PC-3 (cell line): ENCODE measurements at regions not wholly inside any gene's neighbourhood (a gene's known extent, or its start where the extent isn't known, plus 50 kb on each side); places are given as distances from the start of the nearest gene placed in this dataset.

ENCODE experiments used
- EZH2 ChIP-seq: fragments of 300-600 bp; sonication (generic); IDR thresholded peaks from one replicate; pipeline ENCODE4 v1.6.1; 2017; ENCODE audit warnings: antibody characterized with exemption, mild to moderate bottlenecking, low read length; ENCODE audit not compliant: unreplicated experiment
- TF ChIP-seq, protein P1 (sequence below): fragments of 300-600 bp; sonication (generic); conservative IDR thresholded peaks from 2 replicates; pipeline ENCODE4 v1.5.1; 2017; ENCODE audit warnings: antibody characterized with exemption, low read depth, mild to moderate bottlenecking, low read length

DNA sequence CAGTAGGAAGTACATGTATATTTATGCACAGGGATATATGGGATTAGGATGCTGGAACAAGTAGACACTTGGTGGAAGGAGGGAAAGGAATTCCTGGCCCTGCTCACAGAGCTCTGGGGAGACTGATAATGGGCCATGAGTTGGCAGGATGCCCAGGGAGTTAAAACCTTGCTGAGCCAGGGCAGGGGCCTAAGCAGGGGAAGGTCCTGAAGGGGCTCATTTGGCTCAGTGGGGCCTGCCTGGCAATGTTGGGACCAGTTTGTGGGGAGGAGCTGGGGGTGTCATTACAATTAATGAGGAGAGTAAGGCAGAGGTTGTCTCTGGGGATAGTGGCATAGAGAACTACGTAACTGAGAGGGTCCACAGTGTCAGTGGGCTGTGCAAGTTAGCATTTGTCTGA lies 124.2 kb upstream of the ADPGK start:
- no peak for TF ChIP-seq EZH2
- TF ChIP-seq, protein P1, sequence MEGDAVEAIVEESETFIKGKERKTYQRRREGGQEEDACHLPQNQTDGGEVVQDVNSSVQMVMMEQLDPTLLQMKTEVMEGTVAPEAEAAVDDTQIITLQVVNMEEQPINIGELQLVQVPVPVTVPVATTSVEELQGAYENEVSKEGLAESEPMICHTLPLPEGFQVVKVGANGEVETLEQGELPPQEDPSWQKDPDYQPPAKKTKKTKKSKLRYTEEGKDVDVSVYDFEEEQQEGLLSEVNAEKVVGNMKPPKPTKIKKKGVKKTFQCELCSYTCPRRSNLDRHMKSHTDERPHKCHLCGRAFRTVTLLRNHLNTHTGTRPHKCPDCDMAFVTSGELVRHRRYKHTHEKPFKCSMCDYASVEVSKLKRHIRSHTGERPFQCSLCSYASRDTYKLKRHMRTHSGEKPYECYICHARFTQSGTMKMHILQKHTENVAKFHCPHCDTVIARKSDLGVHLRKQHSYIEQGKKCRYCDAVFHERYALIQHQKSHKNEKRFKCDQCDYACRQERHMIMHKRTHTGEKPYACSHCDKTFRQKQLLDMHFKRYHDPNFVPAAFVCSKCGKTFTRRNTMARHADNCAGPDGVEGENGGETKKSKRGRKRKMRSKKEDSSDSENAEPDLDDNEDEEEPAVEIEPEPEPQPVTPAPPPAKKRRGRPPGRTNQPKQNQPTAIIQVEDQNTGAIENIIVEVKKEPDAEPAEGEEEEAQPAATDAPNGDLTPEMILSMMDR, result no peak
